Uterus (tissue), 2 donors: ENCODE measurements at regions not wholly inside any gene's neighbourhood (a gene's known extent, or its start where the extent isn't known, plus 50 kb on each side); places are given as distances from the start of the nearest gene placed in this dataset.

ENCODE experiments used
- POLR2A ChIP-seq, 2 donors: fragments of 450-650 bp; IDR thresholded peaks; one replicate each; pipeline ENCODE4 v1.6.1; 2016; ENCODE audit warnings: antibody characterized with exemption in 2 of 2, mild to moderate bottlenecking in 1 of 2, moderate library complexity in 1 of 2
- TF ChIP-seq, protein P1 (sequence below), 4 experiments: fragments of 200-600 bp in 2 of 4; fragments of 450-650 bp in 2 of 4; sonication (generic) in 2 of 4; IDR thresholded peaks; one replicate each; pipeline ENCODE4 v1.5.1; 2016 to 2019; ENCODE audit warnings: antibody characterized with exemption in 4 of 4, mild to moderate bottlenecking in 2 of 4, moderate library complexity in 1 of 4

GRCh38 chr4:30862196-30862595, 142.0 kb downstream of the PCDH7 start:
- TF ChIP-seq, protein P1, sequence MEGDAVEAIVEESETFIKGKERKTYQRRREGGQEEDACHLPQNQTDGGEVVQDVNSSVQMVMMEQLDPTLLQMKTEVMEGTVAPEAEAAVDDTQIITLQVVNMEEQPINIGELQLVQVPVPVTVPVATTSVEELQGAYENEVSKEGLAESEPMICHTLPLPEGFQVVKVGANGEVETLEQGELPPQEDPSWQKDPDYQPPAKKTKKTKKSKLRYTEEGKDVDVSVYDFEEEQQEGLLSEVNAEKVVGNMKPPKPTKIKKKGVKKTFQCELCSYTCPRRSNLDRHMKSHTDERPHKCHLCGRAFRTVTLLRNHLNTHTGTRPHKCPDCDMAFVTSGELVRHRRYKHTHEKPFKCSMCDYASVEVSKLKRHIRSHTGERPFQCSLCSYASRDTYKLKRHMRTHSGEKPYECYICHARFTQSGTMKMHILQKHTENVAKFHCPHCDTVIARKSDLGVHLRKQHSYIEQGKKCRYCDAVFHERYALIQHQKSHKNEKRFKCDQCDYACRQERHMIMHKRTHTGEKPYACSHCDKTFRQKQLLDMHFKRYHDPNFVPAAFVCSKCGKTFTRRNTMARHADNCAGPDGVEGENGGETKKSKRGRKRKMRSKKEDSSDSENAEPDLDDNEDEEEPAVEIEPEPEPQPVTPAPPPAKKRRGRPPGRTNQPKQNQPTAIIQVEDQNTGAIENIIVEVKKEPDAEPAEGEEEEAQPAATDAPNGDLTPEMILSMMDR (IDR thresholded peaks at IDR 0.05): no peak
- no peak for TF ChIP-seq POLR2A (IDR thresholded peaks at IDR 0.05)
